ENCODE measurements at regions not wholly inside any gene's neighbourhood (a gene's known extent, or its start where the extent isn't known, plus 50 kb on each side); places are given as distances from the start of the nearest gene placed in this dataset.

GRCh38 chr1:219463636-219464035, 149.3 kb downstream of the ZC3H11B start:
- RAD21 ChIA-PET (ENCODE audit: low non-redundant PET in 1 of 2, low total read pairs in 2 of 2, uncharacterized antibody in 2 of 2, unreplicated experiment in 2 of 2) = no interaction called here

More at GRCh38 chr1:219463636-219464035, 149.3 kb downstream of the ZC3H11B start:
- no peak for TF ChIP-seq SP1 (IDR thresholded peaks at IDR 0.05; ENCODE audit: low read depth)
- TF ChIP-seq MAX (IDR thresholded peaks at IDR 0.05) = no peak
- no peak for TF ChIP-seq POLR2AphosphoS5 (IDR thresholded peaks at IDR 0.05; ENCODE audit: low read depth, low read length)
- no peak for TF ChIP-seq EZH2phosphoT487 (IDR thresholded peaks at IDR 0.05; ENCODE audit: borderline replicate concordance)
- no peak for TF ChIP-seq CEBPB (IDR thresholded peaks at IDR 0.05; ENCODE audit: low read depth)
- no peak for TF ChIP-seq YY1 (IDR thresholded peaks at IDR 0.05; ENCODE audit: extremely low read depth, insufficient replicate concordance, low read depth, low read length)
- no peak for TF ChIP-seq JUND (IDR thresholded peaks at IDR 0.05)
- no peak for TF ChIP-seq CTCF (IDR thresholded peaks at IDR 0.05 in 2 of 3, conservative IDR thresholded peaks at IDR 0.05 in 1 of 3; ENCODE audit: borderline replicate concordance in 1 of 3, insufficient read depth in 1 of 3, low read depth in 2 of 3, low read length in 2 of 3)
- BruUV-seq (replicated peaks) = no TSS peak
- ChIA-PET CTCF (no interaction called here), POLR2A (no interaction called here)
- H3K4me1 ChIP-seq (ENCODE audit: control insufficient read depth in 1 of 2, insufficient read depth in 2 of 2, low read length in 2 of 2) = no peaks in the 10 kb centered on the region
- no peaks in the 10 kb centered on the region for H3K36me3 ChIP-seq (ENCODE audit: control insufficient read depth in 1 of 2, insufficient read depth in 2 of 2, low read length in 2 of 2)
- DNase-seq (ENCODE audit: low read depth, low spot score) (no peak), ATAC-seq (no peak)
- no peak overlapping the region for H3K27ac ChIP-seq (ENCODE audit: low read depth, low read length)
- H3K4me3 ChIP-seq (replicated peaks in 1 of 2; ENCODE audit: low read depth in 1 of 2, low read length in 2 of 2) = no peak overlapping the region
- no peaks in the 10 kb centered on the region for H3K9me2 ChIP-seq (ENCODE audit: insufficient read depth)
- no peak overlapping the region for H3K9ac ChIP-seq (ENCODE audit: low read length)
- no peak overlapping the region for H2AFZ ChIP-seq (ENCODE audit: low read depth, low read length, poor library complexity, severe bottlenecking)
- no peaks in the 10 kb centered on the region for H3K27me3 ChIP-seq (ENCODE audit: insufficient read depth, low read length)
- no peaks in the 10 kb centered on the region for H3K79me2 ChIP-seq (ENCODE audit: insufficient read depth, low read length)
- intact Hi-C loops (cut with micrococcal nuclease) = no loop called here
- no peaks in the 10 kb centered on the region for H4K20me1 ChIP-seq (ENCODE audit: insufficient read depth)
- H3K4me2 ChIP-seq (ENCODE audit: low read length) = no peak overlapping the region
- H3K9me3 ChIP-seq (ENCODE audit: control insufficient read depth in 1 of 2, insufficient read depth in 1 of 2, low read depth in 1 of 2, low read length in 2 of 2) = no peaks in the 10 kb centered on the region

Data from HCT116 (cell line).